ENCODE measurements at regions not wholly inside any gene's neighbourhood (a gene's known extent, or its start where the extent isn't known, plus 50 kb on each side); places are given as distances from the start of the nearest gene placed in this dataset.

DNA sequence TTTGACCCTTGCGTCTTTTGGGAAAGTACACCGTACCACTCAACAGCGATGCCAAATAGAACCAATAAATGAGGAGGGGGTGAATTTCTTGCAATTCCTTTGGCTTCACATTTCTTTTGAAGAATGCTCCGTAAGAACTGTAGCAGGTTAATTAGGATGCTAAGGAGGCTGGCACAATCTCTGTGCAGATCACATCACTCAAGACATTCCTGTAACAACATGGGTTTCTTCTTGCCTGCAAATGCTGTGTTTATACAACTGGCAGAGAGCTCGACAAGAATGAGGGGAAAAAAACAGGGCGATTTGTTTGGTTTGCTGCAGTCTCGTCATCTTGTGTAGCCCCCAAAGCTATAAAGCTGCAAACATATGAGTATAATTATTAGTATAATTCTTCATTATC lies 424.8 kb upstream of the DCC start:
- DNase-seq (ENCODE audit: low read depth, low spot score), result no peak

DNA sequence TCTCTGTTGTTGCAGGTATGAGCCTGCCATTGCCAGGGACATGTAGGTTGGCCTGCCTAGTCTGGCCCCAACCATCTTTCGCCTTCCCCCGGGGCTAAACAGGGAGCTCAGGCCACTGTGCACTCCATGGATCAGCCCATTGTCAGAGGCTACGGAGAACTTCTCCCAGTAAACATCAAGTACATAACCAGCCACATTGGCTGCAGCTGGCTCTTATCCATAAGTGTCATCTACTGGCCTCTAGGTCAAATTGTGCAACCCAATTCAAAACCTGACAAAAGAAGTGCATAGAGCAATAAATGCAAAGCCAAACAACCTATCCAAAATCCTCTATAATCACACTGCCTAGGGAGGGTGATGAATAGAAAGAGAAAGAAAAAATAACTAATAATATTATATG lies 418.1 kb upstream of the DCC start:
- DNase-seq (ENCODE audit: low read depth, low spot score), result no peak

DNA sequence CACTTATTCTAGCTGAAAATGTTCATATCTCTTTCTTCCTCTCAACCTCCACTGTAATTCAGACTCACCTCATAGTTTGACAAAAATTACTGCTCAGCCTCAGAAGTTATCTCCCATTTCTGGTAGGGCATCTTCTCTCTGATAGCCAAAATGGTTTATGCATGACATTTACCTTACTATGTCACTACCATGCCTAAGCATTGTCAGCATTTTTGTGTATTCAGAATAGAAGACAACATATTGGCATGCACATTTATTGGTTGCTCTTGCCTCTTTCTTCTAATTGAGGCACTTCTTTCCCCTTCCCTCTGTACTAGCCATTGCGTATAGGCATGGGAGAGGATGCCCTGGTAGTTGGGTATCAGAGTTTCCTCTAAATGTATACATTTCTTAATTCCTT lies 406.1 kb upstream of the DCC start:
- no peak for DNase-seq (ENCODE audit: low read depth, low spot score)

DNA sequence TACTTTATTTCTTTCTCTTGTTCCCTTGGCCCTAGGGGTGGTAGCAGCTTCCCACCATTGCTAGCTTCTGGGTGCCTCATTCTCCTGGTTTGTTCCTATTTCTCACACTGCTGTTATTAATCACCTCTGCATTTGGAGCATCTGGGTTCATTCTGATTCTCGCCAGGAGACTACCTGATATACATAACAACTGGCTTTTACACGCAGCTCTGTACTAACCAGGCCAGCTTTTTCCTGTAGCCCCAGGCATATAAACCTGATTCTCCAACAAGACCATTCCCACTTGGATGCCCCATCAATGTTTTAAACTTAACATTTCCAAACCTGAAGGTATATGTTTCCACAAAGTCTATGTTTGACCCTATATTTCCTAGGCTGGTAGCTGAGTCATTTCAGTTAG lies 403.9 kb upstream of the DCC start:
- DNase-seq (ENCODE audit: low read depth, low spot score), result no peak

DNA sequence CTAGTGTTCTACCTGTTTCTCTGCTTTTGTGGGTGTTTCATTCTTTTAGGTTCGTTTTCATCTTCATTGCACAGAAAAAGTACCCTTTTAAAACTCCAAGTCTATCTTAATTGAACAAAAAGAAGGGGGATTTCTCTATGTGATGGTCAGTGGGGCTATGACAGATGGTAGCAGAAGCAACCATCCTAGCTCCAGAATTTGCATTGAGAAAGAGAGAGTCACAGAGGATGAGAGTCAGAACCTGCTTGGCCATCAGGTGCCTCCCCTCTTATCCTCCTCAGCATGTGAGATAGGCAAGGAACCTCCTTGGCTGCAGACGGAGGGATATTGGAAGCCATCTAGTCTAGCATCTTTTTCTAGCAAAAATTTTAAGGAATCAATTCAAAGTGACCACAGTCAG lies 398.0 kb upstream of the DCC start:
- DNase-seq (ENCODE audit: low read depth, low spot score), result no peak

DNA sequence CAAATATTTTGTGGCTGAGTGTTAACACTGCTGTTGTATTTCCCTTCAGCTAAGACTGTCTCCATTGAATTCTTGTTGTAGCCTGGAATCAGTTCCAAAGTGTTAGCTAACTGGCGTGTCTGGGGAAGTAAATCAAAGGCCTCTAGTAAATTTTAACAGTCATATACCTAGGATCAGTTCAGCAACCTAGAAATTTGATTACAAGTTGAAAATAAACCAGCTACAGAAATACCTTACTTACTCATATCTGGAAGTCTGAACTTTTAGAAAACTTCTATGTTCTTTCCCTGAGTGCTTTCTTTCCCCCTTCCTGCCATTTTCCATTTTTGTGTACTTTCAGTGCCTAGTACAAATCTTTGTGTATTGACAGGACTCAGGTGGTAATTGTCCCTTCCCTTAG lies 396.7 kb upstream of the DCC start:
- no peak for DNase-seq (ENCODE audit: low read depth, low spot score)

DNA sequence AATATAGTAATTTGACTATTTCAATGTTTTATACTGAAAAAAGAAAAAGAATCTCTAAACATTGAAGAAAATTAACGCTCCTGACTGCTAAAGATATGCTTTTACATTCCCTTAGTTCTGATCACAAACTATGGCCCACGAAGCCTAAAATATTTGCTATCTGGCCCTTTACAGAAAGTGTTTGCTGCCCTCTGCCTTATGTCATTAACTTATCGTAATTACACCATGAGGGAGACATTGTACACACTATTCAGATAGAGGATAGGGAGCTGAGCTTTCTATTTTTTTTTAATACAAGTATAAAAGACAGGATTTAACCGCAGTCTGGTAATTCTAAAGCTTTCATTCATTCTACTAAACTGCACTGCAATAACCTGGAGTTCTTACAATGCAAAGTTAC lies 393.1 kb upstream of the DCC start:
- DNase-seq (ENCODE audit: low read depth, low spot score), result no peak

DNA sequence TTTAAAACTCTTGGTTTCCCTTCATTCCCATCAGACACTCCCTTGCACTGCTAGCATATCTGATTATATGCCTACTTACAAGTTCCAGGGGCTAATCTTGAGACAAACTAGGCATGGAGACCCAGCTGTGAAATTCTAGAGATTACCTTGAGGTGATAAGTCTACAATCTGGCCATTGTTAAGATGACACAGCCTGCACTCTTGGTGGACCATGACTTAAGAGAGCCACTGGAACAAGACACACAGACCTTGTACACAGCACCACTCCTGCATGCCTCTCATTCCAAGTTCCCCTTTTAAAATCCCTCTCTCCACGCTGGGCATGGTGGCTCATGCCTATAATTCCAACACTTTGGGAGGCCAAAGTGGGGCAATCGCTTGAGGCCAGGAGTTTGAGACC lies 387.2 kb upstream of the DCC start:
- no peak for DNase-seq (ENCODE audit: low read depth, low spot score)

DNA sequence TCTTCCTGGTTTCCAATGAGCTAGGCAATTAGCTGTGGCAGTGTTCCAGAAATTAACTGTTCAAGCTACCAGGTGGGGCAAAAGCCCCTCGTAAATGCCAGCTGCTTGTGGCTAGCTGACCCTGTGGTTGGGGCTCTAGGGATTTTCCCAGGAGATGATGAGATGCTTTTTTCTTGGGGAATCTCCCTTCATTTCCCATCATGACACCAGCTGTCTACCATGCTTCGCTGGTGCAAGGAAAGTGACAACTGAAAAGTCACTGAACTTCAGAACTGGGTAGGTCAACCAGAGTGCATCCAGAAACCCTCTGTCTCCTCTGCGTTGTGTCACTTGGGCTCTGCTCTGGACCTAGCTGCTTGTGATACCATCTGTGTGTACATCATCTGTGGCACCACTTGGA lies 386.5 kb upstream of the DCC start:
- DNase-seq (ENCODE audit: low read depth, low spot score), result no peak

DNA sequence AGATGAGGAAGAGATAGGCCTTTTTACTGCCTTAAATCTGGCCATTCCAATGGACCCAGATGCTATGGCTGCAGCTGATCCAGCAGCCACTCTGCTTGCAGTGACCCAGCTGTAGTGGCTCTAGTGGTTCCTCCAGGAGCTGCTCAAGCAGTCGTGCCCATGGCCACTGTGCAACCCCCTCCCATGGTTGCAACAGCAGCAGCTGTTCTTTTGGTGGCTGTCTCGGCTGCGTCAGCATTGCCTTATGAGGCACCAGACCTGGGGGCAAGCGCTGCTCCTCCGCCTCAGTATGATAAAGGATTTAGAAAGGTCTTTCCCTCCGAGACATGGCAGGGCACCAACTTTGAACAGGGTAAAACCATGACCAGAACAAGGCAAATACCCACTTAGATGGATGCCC lies 384.9 kb upstream of the DCC start:
- no peak for DNase-seq (ENCODE audit: low read depth, low spot score)

DNA sequence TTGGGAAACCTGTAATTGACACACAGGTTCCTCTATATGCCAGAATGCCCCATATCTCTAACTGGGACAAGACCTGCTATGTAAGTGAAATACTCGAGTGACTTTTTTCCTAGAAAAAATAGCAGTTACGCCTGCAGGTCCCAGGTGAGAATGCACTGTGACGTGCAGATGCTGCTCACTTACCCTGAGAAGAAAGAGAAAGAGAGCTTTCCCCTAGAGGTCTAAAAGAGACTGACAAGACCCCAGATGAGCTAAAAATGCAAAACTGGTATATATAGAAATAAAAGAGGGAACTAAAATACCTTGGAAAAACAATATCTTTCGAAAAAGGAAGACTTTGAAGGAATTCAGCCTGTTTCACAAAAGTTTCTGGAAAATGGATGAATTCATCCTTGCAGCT lies 383.0 kb upstream of the DCC start:
- no peak for DNase-seq (ENCODE audit: low read depth, low spot score)

DNA sequence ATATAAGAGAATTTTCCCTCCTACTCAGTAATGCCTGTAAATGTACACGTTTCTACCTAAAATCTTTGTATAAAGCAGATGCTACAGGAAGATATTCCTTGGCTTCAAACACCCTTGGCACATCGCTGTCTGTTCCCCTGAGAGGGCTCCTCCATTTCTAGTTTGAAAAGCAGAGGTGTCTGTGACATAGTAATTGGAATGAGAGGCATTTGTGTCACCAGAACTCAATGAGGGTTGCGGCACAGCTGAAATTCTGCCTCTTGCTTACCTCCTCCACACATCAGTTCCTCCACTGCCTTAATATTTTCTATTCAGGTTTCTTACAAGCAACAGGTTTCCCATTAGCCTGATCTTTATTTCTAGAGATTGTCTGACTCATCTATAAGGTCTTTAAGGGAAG lies 359.9 kb upstream of the DCC start:
- DNase-seq (ENCODE audit: low read depth, low spot score), result no peak

DNA sequence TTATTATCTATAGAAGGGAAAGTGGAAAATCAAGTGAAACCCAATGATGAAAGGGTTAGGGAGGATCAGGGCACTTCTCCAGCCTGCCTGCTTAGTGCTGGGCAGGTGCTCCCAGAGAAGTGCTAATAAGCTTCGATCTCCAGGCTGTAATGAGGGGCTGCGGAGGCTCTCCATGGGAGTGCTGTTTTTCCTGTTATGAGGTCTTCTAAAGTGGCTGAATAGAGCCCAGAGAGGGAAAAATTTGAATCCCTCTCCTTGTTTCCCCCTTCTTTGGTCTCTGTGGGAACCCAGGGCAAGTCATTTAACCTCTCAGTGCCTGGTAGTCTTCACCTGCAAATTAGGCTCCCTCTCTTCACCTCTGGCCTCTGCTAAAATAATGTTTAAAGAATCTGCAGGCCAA lies 351.7 kb upstream of the DCC start:
- no peak for DNase-seq (ENCODE audit: low read depth, low spot score)

DNA sequence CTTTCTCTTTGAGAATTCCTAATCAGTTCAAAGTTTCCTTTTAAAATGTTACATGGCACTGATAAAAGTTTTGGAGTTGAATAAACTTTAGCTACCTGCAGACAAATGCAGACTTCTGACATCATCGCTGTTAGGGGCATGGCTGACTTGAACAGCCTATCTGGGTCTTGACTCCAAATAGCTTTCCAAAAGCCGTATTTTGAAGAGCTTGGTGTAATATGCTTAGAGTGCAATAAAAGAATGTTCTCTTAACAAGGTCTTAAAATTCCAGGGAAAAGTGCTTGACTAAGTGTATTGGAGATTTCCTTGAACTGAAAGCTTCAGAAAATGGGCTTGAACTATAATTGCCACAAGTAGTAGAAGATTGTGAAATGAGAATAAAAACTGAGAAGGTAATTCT lies 342.9 kb upstream of the DCC start:
- no peak for DNase-seq (ENCODE audit: low read depth, low spot score)

DNA sequence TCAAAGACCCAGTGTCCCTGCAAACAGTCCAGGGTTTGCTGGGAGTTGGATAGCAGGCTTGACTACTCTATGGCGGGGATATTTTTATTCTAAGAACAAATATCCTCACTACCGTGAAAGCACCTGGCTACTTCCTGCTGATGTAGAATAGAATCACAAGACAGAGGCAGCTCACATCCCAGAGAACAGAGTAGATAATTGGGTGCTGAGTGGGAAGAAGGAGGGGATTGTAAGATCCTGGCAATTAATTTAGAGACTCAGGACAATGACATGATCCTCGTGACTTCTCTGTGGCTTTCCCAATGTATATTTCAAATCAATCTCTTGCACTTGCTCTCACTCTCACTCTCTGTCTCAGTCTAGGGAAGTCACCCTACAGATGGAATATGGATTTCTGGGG lies 341.9 kb upstream of the DCC start:
- DNase-seq (ENCODE audit: low read depth, low spot score), result no peak

DNA sequence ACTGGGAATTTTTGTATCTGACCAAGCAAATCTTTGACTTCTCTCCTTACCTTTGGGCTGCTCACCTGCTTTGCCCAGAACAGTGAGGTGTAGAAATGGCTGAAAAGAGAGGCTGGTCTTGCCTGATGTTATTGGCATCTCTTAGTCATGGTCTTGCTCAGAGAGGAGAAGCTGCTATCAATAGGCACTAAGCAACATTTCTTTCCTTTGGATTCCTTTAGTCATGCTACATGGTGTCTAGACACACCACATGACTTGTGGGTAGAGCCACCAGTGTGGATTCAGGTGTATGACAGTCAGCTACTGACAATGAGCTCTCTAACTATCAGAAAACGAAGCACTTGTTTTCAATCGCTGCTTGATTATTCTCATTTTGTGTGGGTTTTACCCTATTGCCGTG lies 341.3 kb upstream of the DCC start:
- DNase-seq (ENCODE audit: low read depth, low spot score), result no peak

DNA sequence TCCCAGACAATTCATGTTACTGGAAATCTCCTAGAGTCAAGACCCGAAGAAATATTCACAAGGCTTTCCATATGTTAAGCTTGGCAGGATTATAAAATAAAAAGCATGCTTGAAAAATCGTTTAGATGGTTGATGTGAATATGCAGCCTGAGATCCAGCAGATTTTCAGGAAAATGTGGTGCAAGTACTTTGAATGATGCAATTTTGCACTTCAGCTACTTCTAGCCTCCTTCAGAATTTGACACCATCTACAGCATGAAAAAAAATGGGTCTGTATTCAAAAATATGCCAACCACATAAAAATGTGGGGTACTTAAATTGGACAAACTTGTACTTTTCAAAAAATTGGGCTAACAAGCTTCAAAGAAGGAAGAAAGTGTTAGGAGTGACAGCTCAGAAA lies 340.6 kb upstream of the DCC start:
- no peak for DNase-seq (ENCODE audit: low read depth, low spot score)

DNA sequence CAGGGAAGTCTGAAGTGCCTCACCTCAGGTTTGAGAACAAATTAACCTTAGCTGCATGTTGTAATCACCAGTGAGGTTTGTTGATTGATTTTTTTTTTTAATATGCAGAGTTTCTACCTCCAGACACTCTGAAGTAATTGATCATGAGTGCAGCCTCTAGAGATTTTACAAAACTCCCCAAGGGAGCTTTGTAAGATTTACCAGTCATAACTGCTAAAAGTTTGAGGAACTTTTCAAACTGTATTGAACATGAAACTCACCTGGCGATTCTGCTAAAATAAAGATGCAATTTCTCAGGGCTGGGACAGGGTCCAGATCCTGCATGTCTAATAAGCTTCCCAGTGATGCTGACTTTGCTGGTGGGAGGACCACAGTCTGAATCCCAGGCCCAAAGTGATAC lies 339.6 kb upstream of the DCC start:
- no peak for DNase-seq (ENCODE audit: low read depth, low spot score)

DNA sequence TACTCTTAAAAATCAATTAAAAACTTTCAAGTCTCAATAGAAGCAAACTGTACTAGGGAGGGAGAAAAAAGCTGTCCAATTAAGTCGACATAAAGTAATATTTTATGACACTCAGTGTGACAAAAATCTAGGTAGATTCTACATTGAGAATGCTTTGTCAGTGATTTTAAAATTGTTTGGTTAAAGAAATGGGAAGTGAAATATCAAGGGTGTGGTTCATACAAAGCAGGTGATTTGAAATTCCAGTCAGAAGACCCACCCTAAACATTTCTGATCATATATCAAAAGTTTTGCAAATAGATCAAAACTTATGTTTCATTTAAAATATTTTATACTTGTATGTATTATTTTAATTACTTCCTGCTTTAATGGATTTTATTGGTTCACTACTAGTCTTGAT lies 338.9 kb upstream of the DCC start:
- DNase-seq (ENCODE audit: low read depth, low spot score), result no peak

DNA sequence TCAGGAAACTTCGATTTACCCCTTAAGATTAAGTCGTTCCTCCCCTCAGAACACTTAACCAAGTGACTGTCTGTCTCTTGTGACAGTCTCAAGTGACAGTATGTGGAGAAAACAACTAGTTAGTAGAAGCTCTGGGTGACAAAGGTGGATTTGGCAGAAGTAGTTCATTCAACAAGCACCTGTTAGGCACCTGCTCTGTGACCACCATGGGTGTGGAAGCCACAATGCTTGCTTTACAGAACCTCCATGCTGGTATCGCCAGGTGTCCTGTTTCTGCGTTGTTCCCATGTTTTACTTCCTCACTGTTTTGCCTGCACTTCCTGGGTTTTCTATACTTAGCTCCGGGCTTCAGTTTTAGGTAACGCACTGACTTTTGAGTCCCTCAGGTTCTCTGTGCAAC lies 337.4 kb upstream of the DCC start:
- no peak for DNase-seq (ENCODE audit: low read depth, low spot score)

DNA sequence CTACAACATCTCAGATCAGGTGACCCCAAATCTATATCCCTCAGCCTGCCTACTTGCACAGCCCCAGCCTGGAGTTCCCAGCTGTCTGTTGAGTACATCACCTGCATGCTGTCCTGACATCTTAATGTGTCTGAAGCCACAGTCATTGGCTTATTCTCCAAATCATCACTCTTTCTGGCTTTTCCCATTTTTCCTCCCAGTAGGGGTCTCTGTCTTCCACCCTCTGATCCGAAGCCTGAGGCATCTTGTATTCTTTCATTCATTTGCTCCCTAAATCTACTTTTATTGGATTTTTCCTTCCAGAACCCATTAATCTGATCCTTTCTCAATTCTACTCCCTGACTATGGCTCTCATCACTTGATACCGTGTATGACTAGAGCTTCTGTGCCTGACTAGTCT lies 332.9 kb upstream of the DCC start:
- no peak for DNase-seq (ENCODE audit: low read depth, low spot score)

DNA sequence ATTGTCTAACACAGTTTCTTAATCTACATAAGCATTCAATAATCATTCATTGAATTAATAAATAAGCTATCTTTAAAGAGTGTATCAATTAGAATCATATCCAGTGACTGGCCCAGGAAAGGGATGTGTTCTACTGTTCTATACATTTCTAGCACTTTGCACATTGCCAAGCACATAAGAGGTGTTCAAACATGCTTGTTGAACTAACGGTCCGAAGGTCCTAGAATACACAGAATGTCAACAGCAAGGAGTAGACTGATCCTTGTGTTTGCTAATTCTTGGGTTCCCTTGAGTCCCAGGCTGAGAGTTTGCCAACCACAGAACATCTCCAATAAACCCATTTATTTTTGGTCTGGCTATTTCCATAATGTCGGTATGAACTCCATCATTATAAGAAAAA lies 331.7 kb upstream of the DCC start:
- no peak for DNase-seq (ENCODE audit: low read depth, low spot score)

DNA sequence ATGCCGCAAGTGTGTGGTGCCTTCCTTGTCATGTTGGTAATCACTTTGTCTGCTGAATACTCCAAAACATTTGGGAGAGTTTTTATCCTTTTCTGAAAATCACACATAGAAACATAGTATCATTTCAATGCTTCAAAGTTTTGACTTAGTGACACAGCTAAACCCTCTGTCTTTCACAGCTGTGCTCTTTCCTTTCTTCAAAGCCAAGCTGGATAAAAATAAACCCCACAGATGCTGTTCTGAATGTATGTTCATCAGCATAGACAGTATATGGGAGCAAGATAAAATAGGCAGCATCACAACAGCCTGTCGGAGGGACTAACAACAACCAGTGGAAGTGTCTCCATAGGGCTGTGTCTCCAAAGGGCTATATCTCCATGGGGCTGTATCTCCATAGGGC lies 331.3 kb upstream of the DCC start:
- no peak for DNase-seq (ENCODE audit: low read depth, low spot score)

DNA sequence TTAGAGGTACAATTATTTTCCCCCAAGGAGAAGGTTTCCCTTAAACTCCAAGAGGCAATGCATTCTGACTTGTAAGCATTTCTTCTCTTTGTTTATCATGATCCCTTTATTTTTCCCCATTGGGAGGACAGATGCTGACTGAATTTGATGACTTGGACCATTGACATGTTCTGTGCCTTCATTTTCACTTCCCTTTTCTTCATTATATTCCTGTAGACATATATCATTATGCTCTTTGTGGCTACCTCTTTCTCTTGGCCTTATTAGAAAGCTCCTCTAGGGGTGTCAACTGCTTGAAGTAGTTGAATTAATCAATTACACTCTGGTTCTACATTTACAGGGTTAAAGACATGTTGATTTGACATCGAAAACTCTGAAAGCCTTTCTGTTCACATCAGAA lies 330.0 kb upstream of the DCC start:
- no peak for DNase-seq (ENCODE audit: low read depth, low spot score)

All from iPS DF 19.7 (cell line).